OCI-LY3 (cell line): ENCODE measurements at regions not wholly inside any gene's neighbourhood (a gene's known extent, or its start where the extent isn't known, plus 50 kb on each side); places are given as distances from the start of the nearest gene placed in this dataset.

ENCODE experiments used
- H2AFZ ChIP-seq: fragments of 200-600, 300-600 bp; shearing (Covaris generic); 2 replicates; pipeline ENCODE4 v1.6.0; 2014; ENCODE audit warnings: antibody characterized with exemption, low read depth, low read length
- H3K27ac ChIP-seq: fragments of 200-600, 300-600 bp; sonication (generic); 2 replicates; pipeline ENCODE4 v1.5.1; 2014; ENCODE audit warnings: mild to moderate bottlenecking, low read length, moderate library complexity, mixed read lengths
- H3K27me3 ChIP-seq: fragments of 200-600, 300-600 bp; sonication (generic); 2 replicates; pipeline ENCODE4 v1.6.1; 2014; ENCODE audit warnings: low read depth, low read length, mixed read lengths
- H3K36me3 ChIP-seq: fragments of 200-600, 300-600 bp; sonication (generic); replicated peaks from 2 replicates; pipeline ENCODE3; 2014; ENCODE audit warnings: low read depth, low read length, mixed read lengths
- H3K4me1 ChIP-seq: fragments of 300-600, 200-600 bp; sonication (generic); 2 replicates; pipeline ENCODE4 v1.6.1; 2014; ENCODE audit warnings: low read length, mixed read lengths
- H3K4me2 ChIP-seq: fragments of 200-600, 300-600 bp; sonication (generic); 2 replicates; pipeline ENCODE4 v1.6.1; 2014; ENCODE audit warnings: low read length, mixed read lengths
- H3K4me3 ChIP-seq: fragments of 300-600, 200-600 bp; sonication (generic); 2 replicates; pipeline ENCODE4 v1.5.1; 2014; ENCODE audit warnings: antibody characterized with exemption, mild to moderate bottlenecking, low read length, moderate library complexity
- H3K79me2 ChIP-seq: fragments of 300-600, 200-600 bp; shearing (Covaris generic); 2 replicates; pipeline ENCODE4 v1.6.1; 2014; ENCODE audit warnings: mild to moderate bottlenecking, low read length, mixed read lengths
- H3K9ac ChIP-seq: fragments of 300-600, 200-600 bp; shearing (Covaris generic); 2 replicates; pipeline ENCODE4 v1.6.0; 2014; ENCODE audit warnings: mild to moderate bottlenecking, low read length, moderate library complexity
- H3K9me3 ChIP-seq: fragments of 200-600, 300-600 bp; shearing (Covaris generic); 2 replicates; pipeline ENCODE4 v1.6.1; 2014; ENCODE audit warnings: low read length, mixed read lengths; ENCODE audit not compliant: insufficient read depth
- H4K20me1 ChIP-seq: fragments of 200-600, 300-600 bp; sonication (generic); 2 replicates; pipeline ENCODE4 v1.6.1; 2016; ENCODE audit warnings: low read length, mixed read lengths; ENCODE audit not compliant: insufficient read depth
- CTCF ChIP-seq: fragments of 200-600, 300-600 bp; sonication (generic); IDR thresholded peaks from 2 replicates; pipeline ENCODE4 v1.5.1; 2014; ENCODE audit warnings: antibody characterized with exemption, low read length, low read depth
- EZH2phosphoT487 ChIP-seq: fragments of 200-600 bp; shearing (Covaris generic); IDR thresholded peaks from 2 replicates; pipeline ENCODE4 v1.6.1; 2018; ENCODE audit warnings: antibody characterized with exemption, mixed run types, low read depth

GRCh38 chr4:19993242-19993641 is 258.5 kb upstream of the SLIT2 start:
- no peak overlapping the region for H3K4me2 ChIP-seq
- no peaks in the 10 kb centered on the region for H3K27me3 ChIP-seq
- no peaks in the 10 kb centered on the region for H3K79me2 ChIP-seq
- no peak for TF ChIP-seq EZH2phosphoT487
- TF ChIP-seq CTCF: no peak
- no peaks in the 10 kb centered on the region for H4K20me1 ChIP-seq
- H3K9ac ChIP-seq: no peak overlapping the region
- H3K4me1 ChIP-seq: peaks cover 8% of the 10 kb centered on the region
- H3K4me3 ChIP-seq: no peak overlapping the region
- no peak overlapping the region for H2AFZ ChIP-seq
- H3K9me3 ChIP-seq: no peaks in the 10 kb centered on the region
- no peaks in the 10 kb centered on the region for H3K36me3 ChIP-seq
- H3K27ac ChIP-seq: no peak overlapping the region

GRCh38 chr4:19992471-19993093 is 259.1 kb upstream of the SLIT2 start:
- Histone ChIP-seq H3K4me3 (no peak overlapping the region), H3K27me3 (no peaks in the 10 kb centered on the region), H3K9me3 (no peaks in the 10 kb centered on the region), H3K9ac (no peak overlapping the region), H3K79me2 (no peaks in the 10 kb centered on the region), H3K27ac (no peak overlapping the region), H3K4me2 (no peak overlapping the region), H2AFZ (no peak overlapping the region), H3K36me3 (no peaks in the 10 kb centered on the region), H4K20me1 (no peaks in the 10 kb centered on the region), H3K4me1 (peaks cover 8% of the 10 kb centered on the region)
- TF ChIP-seq CTCF: no peak
- no peak for TF ChIP-seq EZH2phosphoT487

GRCh38 chr4:19987746-19988145 is 264.0 kb upstream of the SLIT2 start:
- Histone ChIP-seq H3K36me3 (no peaks in the 10 kb centered on the region), H3K79me2 (no peaks in the 10 kb centered on the region), H3K9ac (no peak overlapping the region), H4K20me1 (no peaks in the 10 kb centered on the region), H3K27me3 (no peaks in the 10 kb centered on the region), H3K4me3 (no peak overlapping the region), H3K9me3 (no peaks in the 10 kb centered on the region), H3K4me2 (no peak overlapping the region), H2AFZ (no peak overlapping the region), H3K27ac (no peak overlapping the region), H3K4me1 (0 out of 2 replicates have a peak, but pooled peaks cover 1% of the 10 kb centered on the region)
- TF ChIP-seq EZH2phosphoT487 (no peak), CTCF (no peak)

- no peak overlapping the region for H3K9ac ChIP-seq
- H3K4me2 ChIP-seq: no peak overlapping the region
- H3K4me3 ChIP-seq: no peak overlapping the region
- H3K27me3 ChIP-seq: no peaks in the 10 kb centered on the region
- no peaks in the 10 kb centered on the region for H4K20me1 ChIP-seq
- TF ChIP-seq CTCF (no peak), EZH2phosphoT487 (no peak)
- H2AFZ ChIP-seq: no peak overlapping the region
- no peaks in the 10 kb centered on the region for H3K79me2 ChIP-seq
- no peaks in the 10 kb centered on the region for H3K4me1 ChIP-seq
- no peak overlapping the region for H3K27ac ChIP-seq
- H3K36me3 ChIP-seq: no peaks in the 10 kb centered on the region
- H3K9me3 ChIP-seq: no peaks in the 10 kb centered on the region
Observed at GRCh38 chr4:19983072-19983471, 268.6 kb upstream of the SLIT2 start.
